HCT116 (cell line): ENCODE measurements at regions not wholly inside any gene's neighbourhood (a gene's known extent, or its start where the extent isn't known, plus 50 kb on each side); places are given as distances from the start of the nearest gene placed in this dataset.

Source experiments
- ATAC-seq: fragments of 200-7000 bp; cut with Tn5 transposase; 2 replicates; pipeline ENCODE4 v1.9.1; 2020; ENCODE audit warnings: mild to moderate bottlenecking, moderate library complexity
- BruUV-seq: library from RNA; stranded (reverse); fragments of 400-500 nt; replicated peaks from 2 replicates; lab custom pipeline; 2021; lab: Mats Ljungman, UMichigan
- CTCF ChIA-PET: fragments of 300-600 bp; sonication (Branson Sonifier 250); formaldehyde crosslinking; loops from one replicate; lab custom pipeline; 2021; ENCODE audit warnings: antibody characterized with exemption; lab: Charles Lee
- POLR2A ChIA-PET: fragments of 300-600, 350-600 bp; sonication (Branson Sonifier 250); formaldehyde crosslinking; loops from one replicate; lab custom pipeline; 2021; ENCODE audit warnings: antibody characterized with exemption; lab: Charles Lee
- RAD21 ChIA-PET, 2 experiments: fragments of 300-600 bp; sonication (Branson Sonifier 250); formaldehyde crosslinking; loops; one replicate each; lab custom pipeline; 2023; ENCODE audit warnings: low total read pairs in 2 of 2; ENCODE audit not compliant: uncharacterized antibody in 2 of 2, unreplicated experiment in 2 of 2, low non-redundant PET in 1 of 2; lab: Charles Lee
- DNase-seq: peaks from one replicate; pipeline ENCODE4 v3.0.0-alpha.2; 2010; ENCODE audit warnings: low read depth, low spot score
- H2AFZ ChIP-seq: fragments of 200-600 bp; shearing (Covaris generic), sonication (generic); 2 replicates; pipeline ENCODE4 v1.6.1; 2017; ENCODE audit warnings: low read depth, mixed run types, mixed read lengths, antibody characterized with exemption, low read length; ENCODE audit not compliant: poor library complexity, severe bottlenecking
- H3K27ac ChIP-seq: 2 replicates; pipeline ENCODE4 v1.5.1; 2012; ENCODE audit warnings: low read depth, low read length
- H3K27me3 ChIP-seq: fragments of 200-600 bp; sonication (generic); 2 replicates; pipeline ENCODE4 v1.6.1; 2016; ENCODE audit warnings: mixed run types, low read length, mixed read lengths; ENCODE audit not compliant: insufficient read depth
- H3K36me3 ChIP-seq, 2 experiments: fragments of 200-500 bp in 1 of 2; fragments of 200-600 bp in 1 of 2; sonication (Bioruptor generic) in 1 of 2; sonication (generic) in 1 of 2; 2 replicates each; pipeline versions ENCODE4 v1.5.1 to v1.6.1; 2014 to 2016; ENCODE audit warnings: low read length in 2 of 2, inconsistent platforms in 1 of 2, mixed read lengths in 1 of 2, mixed run types in 1 of 2; ENCODE audit not compliant: insufficient read depth in 2 of 2, control insufficient read depth in 1 of 2
- H3K4me1 ChIP-seq, 2 experiments: fragments of 200-600 bp in 1 of 2; sonication (generic) in 1 of 2; 2 replicates each; pipeline versions ENCODE4 v1.5.1 to v1.6.1; 2012 to 2017; ENCODE audit warnings: low read length in 2 of 2, inconsistent platforms in 1 of 2, mild to moderate bottlenecking in 1 of 2, mixed read lengths in 1 of 2, mixed run types in 1 of 2, moderate library complexity in 1 of 2; ENCODE audit not compliant: insufficient read depth in 2 of 2, control insufficient read depth in 1 of 2
- H3K4me2 ChIP-seq: fragments of 200-600 bp; sonication (generic); 2 replicates; pipeline ENCODE4 v1.6.1; 2017; ENCODE audit warnings: mixed run types, low read length, mixed read lengths
- H3K4me3 ChIP-seq, 2 experiments: fragments of 200-600 bp in 1 of 2; sonication (generic) in 1 of 2; replicated peaks in 1 of 2; 2 replicates each; pipeline ENCODE4 v1.5.1; 2011 to 2016; ENCODE audit warnings: low read length in 2 of 2, control low read depth in 1 of 2, low read depth in 1 of 2, mild to moderate bottlenecking in 1 of 2, mixed read lengths in 1 of 2, mixed run types in 1 of 2
- H3K79me2 ChIP-seq: fragments of 200-600 bp; sonication (generic); 2 replicates; pipeline ENCODE4 v1.6.1; 2017; ENCODE audit warnings: mild to moderate bottlenecking, mixed run types, low read length, moderate library complexity, mixed read lengths; ENCODE audit not compliant: insufficient read depth
- H3K9ac ChIP-seq: fragments of 200-600 bp; sonication (generic); 2 replicates; pipeline ENCODE4 v1.6.1; 2016; ENCODE audit warnings: low read length, mixed read lengths
- H3K9me2 ChIP-seq: fragments of 200-600 bp; sonication (generic), shearing (Covaris generic); 2 replicates; pipeline ENCODE4 v1.6.1; 2017; ENCODE audit warnings: mixed run types, mild to moderate bottlenecking, moderate library complexity; ENCODE audit not compliant: insufficient read depth
- H3K9me3 ChIP-seq, 2 experiments: fragments of 200-500 bp in 1 of 2; fragments of 200-600 bp in 1 of 2; sonication (Bioruptor generic) in 1 of 2; sonication (generic) in 1 of 2; 2 replicates each; pipeline ENCODE4 v1.6.1; 2014 to 2017; ENCODE audit warnings: low read length in 2 of 2, mixed read lengths in 2 of 2, inconsistent platforms in 1 of 2, low read depth in 1 of 2, mild to moderate bottlenecking in 1 of 2, mixed run types in 1 of 2, moderate library complexity in 1 of 2; ENCODE audit not compliant: control insufficient read depth in 1 of 2, insufficient read depth in 1 of 2
- H4K20me1 ChIP-seq: fragments of 200-600 bp; sonication (generic), shearing (Covaris generic); 2 replicates; pipeline ENCODE4 v1.6.1; 2017; ENCODE audit warnings: mixed run types, mild to moderate bottlenecking, moderate library complexity; ENCODE audit not compliant: insufficient read depth
- CBX3 ChIP-seq: IDR thresholded peaks from 2 replicates; pipeline ENCODE4 v1.6.1; 2012; ENCODE audit warnings: low read depth
- JUND ChIP-seq: IDR thresholded peaks from 2 replicates; pipeline ENCODE4 v1.6.1; 2012
- MAX ChIP-seq: IDR thresholded peaks from 2 replicates; pipeline ENCODE4 v1.6.1; 2012
- POLR2A ChIP-seq: IDR thresholded peaks from 2 replicates; pipeline ENCODE4 v1.7.0; 2011; ENCODE audit warnings: borderline replicate concordance; ENCODE audit not compliant: insufficient read depth, insufficient read length; ENCODE audit errors: extremely low read depth
- RAD21 ChIP-seq: IDR thresholded peaks from 2 replicates; pipeline ENCODE4 v1.6.1; 2012; ENCODE audit warnings: low read depth, mild to moderate bottlenecking
- REST ChIP-seq: IDR thresholded peaks from 2 replicates; pipeline ENCODE4 v1.6.1; 2012; ENCODE audit warnings: low read depth
- SIN3A ChIP-seq: IDR thresholded peaks from 2 replicates; pipeline ENCODE4 v1.6.1; 2012; ENCODE audit warnings: low read depth
- SP1 ChIP-seq: IDR thresholded peaks from 2 replicates; pipeline ENCODE4 v1.6.1; 2012; ENCODE audit warnings: low read depth
- SRF ChIP-seq: IDR thresholded peaks from 2 replicates; pipeline ENCODE4 v1.6.1; 2012; ENCODE audit warnings: low read depth
- TCF7L2 ChIP-seq: IDR thresholded peaks from 2 replicates; pipeline ENCODE4 v1.7.0; 2011; ENCODE audit warnings: borderline replicate concordance, inconsistent platforms; ENCODE audit not compliant: insufficient read depth, insufficient read length; ENCODE audit errors: extremely low read depth
- YY1 ChIP-seq: IDR thresholded peaks from 2 replicates; pipeline ENCODE4 v1.6.1; 2011; ENCODE audit warnings: low read length, low read depth, moderate library complexity, mild to moderate bottlenecking; ENCODE audit not compliant: insufficient replicate concordance; ENCODE audit errors: extremely low read depth
- ZBTB33 ChIP-seq: IDR thresholded peaks from 2 replicates; pipeline ENCODE4 v1.6.1; 2011; ENCODE audit warnings: mild to moderate bottlenecking, low read length, moderate library complexity; ENCODE audit not compliant: insufficient replicate concordance; ENCODE audit errors: extremely low read depth
- ZFX ChIP-seq: fragments of 450-650 bp; IDR thresholded peaks from 2 replicates; pipeline ENCODE4 v1.6.1; 2017
- ZNF274 ChIP-seq: fragments of 200-500 bp; sonication (Bioruptor generic); IDR thresholded peaks from 2 replicates; pipeline ENCODE4 v1.6.1; 2014; ENCODE audit warnings: mild to moderate bottlenecking, low read depth, low read length, inconsistent platforms
- intact Hi-C: fragments of 100-400 bp; cut with micrococcal nuclease; formaldehyde crosslinking; loops from 2 replicates; pipeline ENCODE4 v1.10.0; 2022
- TF ChIP-seq, protein P1 (sequence below): IDR thresholded peaks from 2 replicates; pipeline ENCODE4 v1.6.1; 2012

GRCh38 chr1:217097819-217098218, 374.6 kb upstream of the ESRRG start:
- no peaks in the 10 kb centered on the region for H3K9me3 ChIP-seq
- ChIA-PET CTCF (no interaction called here), RAD21 (no interaction called here), POLR2A (no interaction called here)
- BruUV-seq: no TSS peak
- H3K36me3 ChIP-seq: no peaks in the 10 kb centered on the region
- no peaks in the 10 kb centered on the region for H3K4me1 ChIP-seq
- TF ChIP-seq JUND (no peak), SRF (no peak), ZBTB33 (no peak), CBX3 (no peak), YY1 (no peak), REST (no peak), ZNF274 (no peak), SIN3A (no peak), SP1 (no peak), MAX (no peak), POLR2A (no peak), ZFX (no peak), RAD21 (no peak), TCF7L2 (no peak)
- TF ChIP-seq, protein P1, sequence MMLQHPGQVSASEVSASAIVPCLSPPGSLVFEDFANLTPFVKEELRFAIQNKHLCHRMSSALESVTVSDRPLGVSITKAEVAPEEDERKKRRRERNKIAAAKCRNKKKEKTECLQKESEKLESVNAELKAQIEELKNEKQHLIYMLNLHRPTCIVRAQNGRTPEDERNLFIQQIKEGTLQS: no peak
- no peak for DNase-seq
- H3K27me3 ChIP-seq: no peaks in the 10 kb centered on the region
- intact Hi-C loops: no loop called here
- H3K9ac ChIP-seq: no peak overlapping the region
- H4K20me1 ChIP-seq: no peaks in the 10 kb centered on the region
- H3K4me2 ChIP-seq: no peak overlapping the region
- no peaks in the 10 kb centered on the region for H3K79me2 ChIP-seq
- H3K4me3 ChIP-seq: no peak overlapping the region
- H3K27ac ChIP-seq: no peak overlapping the region
- no peak overlapping the region for H2AFZ ChIP-seq
- no peak for ATAC-seq
- H3K9me2 ChIP-seq: no peaks in the 10 kb centered on the region
